ENCODE measurements at regions not wholly inside any gene's neighbourhood (a gene's known extent, or its start where the extent isn't known, plus 50 kb on each side); places are given as distances from the start of the nearest gene placed in this dataset.

- no peaks in the 10 kb centered on the region for H3K27me3 ChIP-seq (ENCODE audit: insufficient read depth, low read length)
- H3K9me3 ChIP-seq (ENCODE audit: low read length): no peaks in the 10 kb centered on the region
- TF ChIP-seq EZH2 (IDR thresholded peaks at IDR 0.05; ENCODE audit: borderline replicate concordance, low read length): no peak
- TF ChIP-seq CTCF (IDR thresholded peaks at IDR 0.05; ENCODE audit: low read length): no peak
- no peak overlapping the region for H3K4me2 ChIP-seq (ENCODE audit: low read length)
- H3K36me3 ChIP-seq (ENCODE audit: insufficient read depth, low read length): no peaks in the 10 kb centered on the region
- no peak overlapping the region for H3K27ac ChIP-seq (ENCODE audit: low read depth, low read length, poor library complexity, severe bottlenecking)
- H3K4me1 ChIP-seq (ENCODE audit: insufficient read depth, low read length, severe bottlenecking): no peaks in the 10 kb centered on the region
- H3K4me3 ChIP-seq (ENCODE audit: low read depth, low read length, poor library complexity, severe bottlenecking): no peak overlapping the region
- no peaks in the 10 kb centered on the region for H4K20me1 ChIP-seq (ENCODE audit: insufficient read depth, low read length)
- H3K9ac ChIP-seq (ENCODE audit: low read length): no peak overlapping the region
- no peaks in the 10 kb centered on the region for H3F3A ChIP-seq (ENCODE audit: insufficient read depth, low read length)
- no peaks in the 10 kb centered on the region for H3K9me2 ChIP-seq (ENCODE audit: low read depth, low read length)
- H3K79me2 ChIP-seq (ENCODE audit: insufficient read depth, low read length): no peaks in the 10 kb centered on the region
- H2AFZ ChIP-seq (ENCODE audit: low read length): no peak overlapping the region
Observed at GRCh38 chr5:162392336-162392735, 324.8 kb downstream of the GABRG2 start.

- no peak overlapping the region for H2AFZ ChIP-seq (ENCODE audit: low read length)
- no peaks in the 10 kb centered on the region for H3K4me1 ChIP-seq (ENCODE audit: insufficient read depth, low read length, severe bottlenecking)
- H3K27ac ChIP-seq (ENCODE audit: low read depth, low read length, poor library complexity, severe bottlenecking): no peak overlapping the region
- no peaks in the 10 kb centered on the region for H3K27me3 ChIP-seq (ENCODE audit: insufficient read depth, low read length)
- no peaks in the 10 kb centered on the region for H3F3A ChIP-seq (ENCODE audit: insufficient read depth, low read length)
- no peak overlapping the region for H3K4me2 ChIP-seq (ENCODE audit: low read length)
- H3K9ac ChIP-seq (ENCODE audit: low read length): no peak overlapping the region
- H3K36me3 ChIP-seq (ENCODE audit: insufficient read depth, low read length): no peaks in the 10 kb centered on the region
- TF ChIP-seq CTCF (IDR thresholded peaks at IDR 0.05; ENCODE audit: low read length) (no peak), EZH2 (IDR thresholded peaks at IDR 0.05; ENCODE audit: borderline replicate concordance, low read length) (no peak)
- H3K9me3 ChIP-seq (ENCODE audit: low read length): no peaks in the 10 kb centered on the region
- H3K4me3 ChIP-seq (ENCODE audit: low read depth, low read length, poor library complexity, severe bottlenecking): no peak overlapping the region
- no peaks in the 10 kb centered on the region for H3K79me2 ChIP-seq (ENCODE audit: insufficient read depth, low read length)
- H4K20me1 ChIP-seq (ENCODE audit: insufficient read depth, low read length): no peaks in the 10 kb centered on the region
- no peaks in the 10 kb centered on the region for H3K9me2 ChIP-seq (ENCODE audit: low read depth, low read length)
Observed at GRCh38 chr5:162393534-162393933, 326.0 kb downstream of the GABRG2 start.

- Histone ChIP-seq H2AFZ (ENCODE audit: low read length) (no peak overlapping the region), H4K20me1 (ENCODE audit: insufficient read depth, low read length) (no peaks in the 10 kb centered on the region), H3K27ac (ENCODE audit: low read depth, low read length, poor library complexity, severe bottlenecking) (no peak overlapping the region), H3F3A (ENCODE audit: insufficient read depth, low read length) (no peaks in the 10 kb centered on the region), H3K9me3 (ENCODE audit: low read length) (no peaks in the 10 kb centered on the region), H3K36me3 (ENCODE audit: insufficient read depth, low read length) (no peaks in the 10 kb centered on the region), H3K79me2 (ENCODE audit: insufficient read depth, low read length) (no peaks in the 10 kb centered on the region), H3K9ac (ENCODE audit: low read length) (no peak overlapping the region), H3K4me3 (ENCODE audit: low read depth, low read length, poor library complexity, severe bottlenecking) (no peak overlapping the region), H3K27me3 (ENCODE audit: insufficient read depth, low read length) (no peaks in the 10 kb centered on the region), H3K9me2 (ENCODE audit: low read depth, low read length) (no peaks in the 10 kb centered on the region), H3K4me2 (ENCODE audit: low read length) (no peak overlapping the region), H3K4me1 (ENCODE audit: insufficient read depth, low read length, severe bottlenecking) (no peaks in the 10 kb centered on the region)
- TF ChIP-seq EZH2 (IDR thresholded peaks at IDR 0.05; ENCODE audit: borderline replicate concordance, low read length): no peak
- TF ChIP-seq CTCF (IDR thresholded peaks at IDR 0.05; ENCODE audit: low read length): no peak
Observed at GRCh38 chr5:162407614-162408013, 340.0 kb downstream of the GABRG2 start.

All from OCI-LY1 (cell line).